H1 (cell line): ENCODE measurements at regions not wholly inside any gene's neighbourhood (a gene's known extent, or its start where the extent isn't known, plus 50 kb on each side); places are given as distances from the start of the nearest gene placed in this dataset.

Experiments used
- CTCF ChIA-PET: fragments of 300-600 bp; sonication (Branson Sonifier 250); formaldehyde crosslinking; loops from one replicate; lab custom pipeline; 2021; ENCODE audit not compliant: partially characterized antibody; lab: Charles Lee
- POLR2A ChIA-PET: fragments of 300-600 bp; sonication (Branson Sonifier 250); formaldehyde crosslinking; loops from one replicate; lab custom pipeline; 2021; ENCODE audit warnings: inconsistent platforms; ENCODE audit not compliant: partially characterized antibody; lab: Charles Lee
- DNase-seq, 2 experiments: peaks; one replicate each; pipeline versions ENCODE4 v3.0.0 to v3.0.0-alpha.2; 2010 to 2022; ENCODE audit warnings: low spot score in 2 of 2, low read depth in 1 of 2, mixed read lengths in 1 of 2
- FAIRE-seq: peaks from 2 replicates; lab custom pipeline; 2011; peaks lifted over from hg19 to GRCh38; lab: Jason Lieb, UNC
- H2AFZ ChIP-seq: 2 replicates; pipeline ENCODE4 v1.8.1; 2012; ENCODE audit warnings: low read length, inconsistent platforms
- H2AK5ac ChIP-seq: 2 replicates; pipeline ENCODE4 v1.6.1; 2013; ENCODE audit warnings: low read depth, low read length
- H2BK120ac ChIP-seq: replicated peaks from 2 replicates; pipeline ENCODE3; 2013; ENCODE audit warnings: low read depth, low read length, inconsistent platforms
- H2BK12ac ChIP-seq: 2 replicates; pipeline ENCODE4 v1.6.1; 2013; ENCODE audit warnings: low read depth, low read length
- H2BK15ac ChIP-seq: 2 replicates; pipeline ENCODE4 v1.6.1; 2013; ENCODE audit warnings: low read length
- H2BK20ac ChIP-seq: 2 replicates; pipeline ENCODE4 v1.6.1; 2013; ENCODE audit warnings: low read length
- H2BK5ac ChIP-seq: 2 replicates; pipeline ENCODE4 v1.6.1; 2013; ENCODE audit warnings: low read depth, low read length
- H3K14ac ChIP-seq: 2 replicates; pipeline ENCODE4 v1.6.1; 2013; ENCODE audit warnings: inconsistent platforms; ENCODE audit not compliant: insufficient read length
- H3K18ac ChIP-seq: 2 replicates; pipeline ENCODE4 v1.6.1; 2013; ENCODE audit warnings: low read length; ENCODE audit errors: extremely low read depth
- H3K23ac ChIP-seq: 2 replicates; pipeline ENCODE4 v1.6.1; 2013; ENCODE audit warnings: inconsistent platforms; ENCODE audit not compliant: insufficient read length
- H3K23me2 ChIP-seq: 2 replicates; pipeline ENCODE4 v1.6.1; 2013; ENCODE audit warnings: low read depth, low read length
- H3K27ac ChIP-seq: 2 replicates; pipeline ENCODE4 v1.6.1; 2011; ENCODE audit warnings: low read depth, low read length, inconsistent platforms
- H3K27me3 ChIP-seq, 4 experiments: replicated peaks in 1 of 4; 1 replicate in 1 of 4; 2 replicates in 3 of 4; pipeline versions ENCODE4 v1.6.1 to v1.8.1; 2011 to 2013; ENCODE audit warnings: low read length in 3 of 4, mild to moderate bottlenecking in 3 of 4, inconsistent platforms in 2 of 4, mixed read lengths in 2 of 4, moderate library complexity in 1 of 4; ENCODE audit not compliant: control insufficient read depth in 3 of 4, insufficient read depth in 3 of 4; ENCODE audit errors: extremely low read depth in 1 of 4
- H3K36me3 ChIP-seq, 4 experiments: 2 replicates each; pipeline versions ENCODE4 v1.6.1 to v1.8.1; 2011 to 2013; ENCODE audit warnings: mild to moderate bottlenecking in 4 of 4, low read length in 3 of 4, moderate library complexity in 2 of 4, control low read depth in 1 of 4, inconsistent platforms in 1 of 4; ENCODE audit not compliant: insufficient read depth in 4 of 4, control insufficient read depth in 2 of 4
- H3K4ac ChIP-seq: replicated peaks from 2 replicates; pipeline ENCODE3; 2013; ENCODE audit warnings: low read length, low read depth, mixed read lengths, inconsistent platforms; ENCODE audit not compliant: insufficient read length
- H3K4me1 ChIP-seq, 4 experiments: replicated peaks in 1 of 4; 1 replicate in 1 of 4; 2 replicates in 3 of 4; pipeline versions ENCODE4 v1.6.1 to v1.8.1; 2011 to 2013; ENCODE audit warnings: low read length in 3 of 4, inconsistent platforms in 2 of 4, mixed read lengths in 1 of 4; ENCODE audit not compliant: insufficient read depth in 4 of 4, control insufficient read depth in 3 of 4
- H3K4me2 ChIP-seq, 2 experiments: 2 replicates each; pipeline versions ENCODE4 v1.6.1 to v1.8.1; 2011 to 2013; ENCODE audit warnings: low read depth in 2 of 2, low read length in 2 of 2, control low read depth in 1 of 2, inconsistent platforms in 1 of 2, mild to moderate bottlenecking in 1 of 2; ENCODE audit not compliant: insufficient read depth in 1 of 2
- H3K4me3 ChIP-seq, 4 experiments: fragments of 200-600, 300-600 bp in 1 of 4; sonication (generic), shearing (Covaris generic), sonication (Bioruptor Twin) in 1 of 4; 2 replicates each; pipeline versions ENCODE4 v1.5.1 to v1.8.1; 2011 to 2016; ENCODE audit warnings: low read length in 4 of 4, low read depth in 3 of 4, control low read depth in 2 of 4, inconsistent platforms in 2 of 4, mild to moderate bottlenecking in 2 of 4, mixed read lengths in 1 of 4, moderate library complexity in 1 of 4; ENCODE audit not compliant: insufficient read depth in 2 of 4; ENCODE audit errors: extremely low read depth in 1 of 4
- H3K56ac ChIP-seq: replicated peaks from 2 replicates; pipeline ENCODE3; 2013; ENCODE audit warnings: low read depth, mild to moderate bottlenecking, mixed read lengths, low read length, inconsistent platforms; ENCODE audit not compliant: insufficient read length
- H3K79me1 ChIP-seq: 2 replicates; pipeline ENCODE4 v1.6.1; 2013; ENCODE audit warnings: low read depth, low read length, control low read depth
- H3K79me2 ChIP-seq, 2 experiments: 2 replicates each; pipeline versions ENCODE4 v1.6.1 to v1.8.1; 2012 to 2013; ENCODE audit warnings: low read length in 2 of 2, mild to moderate bottlenecking in 2 of 2, inconsistent platforms in 1 of 2; ENCODE audit not compliant: insufficient read depth in 2 of 2, control insufficient read depth in 1 of 2
- H3K9ac ChIP-seq, 4 experiments: replicated peaks in 1 of 4; 1 replicate in 1 of 4; 2 replicates in 3 of 4; pipeline versions ENCODE4 v1.6.1 to v1.8.1; 2011 to 2013; ENCODE audit warnings: low read depth in 3 of 4, low read length in 3 of 4, control low read depth in 2 of 4, mild to moderate bottlenecking in 2 of 4, moderate library complexity in 2 of 4, inconsistent platforms in 1 of 4; ENCODE audit errors: extremely low read depth in 1 of 4
- H3K9me3 ChIP-seq, 2 experiments: 2 replicates each; pipeline versions ENCODE4 v1.6.1 to v1.8.1; 2012 to 2013; ENCODE audit warnings: mild to moderate bottlenecking in 2 of 2, moderate library complexity in 2 of 2, control low read depth in 1 of 2, inconsistent platforms in 1 of 2, low read depth in 1 of 2, low read length in 1 of 2, mixed read lengths in 1 of 2; ENCODE audit not compliant: insufficient read depth in 2 of 2
- H4K20me1 ChIP-seq, 2 experiments: replicated peaks in 1 of 2; 2 replicates each; pipeline versions ENCODE3 to v1.8.1; 2011 to 2013; ENCODE audit warnings: inconsistent platforms in 2 of 2, low read length in 2 of 2, mild to moderate bottlenecking in 1 of 2; ENCODE audit not compliant: insufficient read depth in 2 of 2, control insufficient read depth in 1 of 2
- H4K5ac ChIP-seq: 2 replicates; pipeline ENCODE4 v1.6.1; 2013; ENCODE audit warnings: low read length, low read depth, mixed read lengths, inconsistent platforms; ENCODE audit not compliant: insufficient read length
- H4K8ac ChIP-seq: 2 replicates; pipeline ENCODE4 v1.8.0; 2013; ENCODE audit warnings: mild to moderate bottlenecking, moderate library complexity, low read length, inconsistent platforms; ENCODE audit not compliant: insufficient read depth; ENCODE audit errors: extremely low read depth
- H4K91ac ChIP-seq: replicated peaks from 2 replicates; pipeline ENCODE3; 2013; ENCODE audit warnings: low read length, mixed read lengths, inconsistent platforms; ENCODE audit not compliant: insufficient read length
- ASH2L ChIP-seq: fragments of 200-600, 300-600 bp; sonication (generic); IDR thresholded peaks from one replicate; pipeline ENCODE4 v1.7.1; 2017; ENCODE audit warnings: low read length
- BACH1 ChIP-seq: IDR thresholded peaks from 2 replicates; pipeline ENCODE4 v1.6.1; 2012; ENCODE audit warnings: low read length, improper control_type of control experiment
- BCL11A ChIP-seq, 2 experiments: IDR thresholded peaks; one replicate each; pipeline ENCODE4 v1.6.1; 2011; ENCODE audit warnings: low read depth in 2 of 2, low read length in 2 of 2, mild to moderate bottlenecking in 2 of 2
- CHD2 ChIP-seq: IDR thresholded peaks from 2 replicates; pipeline ENCODE4 v1.6.1; 2012; ENCODE audit warnings: low read length, improper control_type of control experiment
- FOSL1 ChIP-seq: IDR thresholded peaks from 2 replicates; pipeline ENCODE4 v1.6.1; 2011; ENCODE audit warnings: mild to moderate bottlenecking, low read depth, low read length, moderate library complexity; ENCODE audit not compliant: insufficient read depth
- JUN ChIP-seq: IDR thresholded peaks from 2 replicates; pipeline ENCODE4 v1.6.1; 2011; ENCODE audit warnings: low read depth, mild to moderate bottlenecking, improper control_type of control experiment, low read length
- SIRT6 ChIP-seq: IDR thresholded peaks from one replicate; pipeline ENCODE4 v1.7.1; 2012; ENCODE audit warnings: low read length, inconsistent platforms
- SIX5 ChIP-seq: IDR thresholded peaks from 2 replicates; pipeline ENCODE4 v1.6.1; 2011; ENCODE audit warnings: mild to moderate bottlenecking, low read depth, low read length
- TAF7 ChIP-seq: optimal IDR thresholded peaks from 2 replicates; pipeline ENCODE3; 2011; ENCODE audit warnings: low read depth, mild to moderate bottlenecking, inconsistent platforms, low read length, moderate library complexity, borderline replicate concordance
- WGBS, 2 experiments: shearing (Covaris generic) in 1 of 2; methylation state at CpG; one replicate each; pipeline versions ENCODE4 v1.1.6 to v1.1.7; 2013 to 2015; ENCODE audit warnings: low lambda C conversion rate in 2 of 2, mixed read lengths in 2 of 2, inconsistent platforms in 1 of 2, low coverage in 1 of 2, missing lambda C conversion rate in 1 of 2; ENCODE audit not compliant: insufficient replicate concordance in 2 of 2, insufficient coverage in 1 of 2, insufficient read length in 1 of 2; ENCODE audit errors: extremely low coverage in 1 of 2, missing lambda C conversion rate in 1 of 2; 5-methylcytosine and 5-hydroxymethylcytosine counted together

DNA sequence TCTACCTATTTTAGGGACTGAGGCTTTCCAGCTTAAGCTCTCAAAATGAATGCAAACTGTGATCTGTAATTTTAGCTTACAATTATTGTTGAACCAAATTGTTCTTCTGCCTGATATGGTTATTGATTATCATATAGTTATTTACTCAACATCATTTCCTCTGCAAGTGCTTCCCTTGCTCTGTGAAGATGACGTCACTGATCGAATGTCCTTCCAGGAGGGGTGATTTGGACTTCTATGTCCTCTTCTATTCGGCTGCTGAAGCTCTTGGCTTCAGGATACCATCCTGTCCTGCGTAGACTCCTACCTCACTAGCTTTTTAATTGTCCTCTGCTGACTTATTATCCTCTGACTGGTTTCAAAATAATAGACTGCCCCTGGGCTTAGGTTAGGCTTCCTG, 137.4 kb upstream of the LARGE1 start:
- Histone ChIP-seq H3K4ac (no peak overlapping the region), H2BK15ac (no peak overlapping the region), H3K56ac (no peak overlapping the region), H3K18ac (no peak overlapping the region), H4K8ac (no peak overlapping the region), H3K4me1 (no peaks in the 10 kb centered on the region; a peak in 1 of 7 replicates), H3K9ac (no peak overlapping the region), H3K23ac (no peak overlapping the region), H2AFZ (no peak overlapping the region), H2BK5ac (no peak overlapping the region), H3K27ac (no peak overlapping the region), H4K20me1 (no peaks in the 10 kb centered on the region), H4K5ac (no peak overlapping the region), H3K36me3 (no peaks in the 10 kb centered on the region), H3K23me2 (no peaks in the 10 kb centered on the region), H2BK12ac (no peak overlapping the region), H2BK120ac (no peak overlapping the region), H2BK20ac (no peak overlapping the region), H3K79me2 (no peaks in the 10 kb centered on the region), H3K4me3 (no peak overlapping the region), H2AK5ac (no peak overlapping the region), H3K4me2 (no peak overlapping the region), H3K79me1 (no peaks in the 10 kb centered on the region), H3K14ac (no peak overlapping the region), H4K91ac (no peak overlapping the region), H3K9me3 (0 out of 4 replicates have a peak, but pooled peaks cover 0 to 2% of the 10 kb centered on the region in 2 experiments), H3K27me3 (no peaks in the 10 kb centered on the region)
- no peak for FAIRE-seq
- 87% methylated on average over 4 of the region's 4 CpGs; no CpG with 5 or more reads in 1 of the 2 experiments for WGBS, 2 experiments
- ChIA-PET CTCF (interaction anchor here (1.1 to 2.2 kb wide), 6 partner anchors 9 to 357 kb away, joined by 3 to 8 read pairs (median 4); no protein-coding TSS in a partner anchor), POLR2A (no interaction called here)
- DNase-seq = no peak
- no peak for TF ChIP-seq BACH1
- TF ChIP-seq FOSL1 = no peak
- no peak for TF ChIP-seq CHD2
- TF ChIP-seq ASH2L = no peak
- TF ChIP-seq BCL11A (IDR thresholded peaks at IDR 0.05; ENCODE audit: low read depth in 2 of 2, low read length in 2 of 2) = no peak
- no peak for TF ChIP-seq JUN
- TF ChIP-seq TAF7 = no peak
- no peak for TF ChIP-seq SIRT6
- no peak for TF ChIP-seq SIX5
